Stimulated activated CD4-positive, alpha-beta T cell treated with anti-CD3 and anti-CD28 coated beads, Interleukin-15, amount 100 ng/mL, for 1 hour (primary cell): ENCODE measurements at regions not wholly inside any gene's neighbourhood (a gene's known extent, or its start where the extent isn't known, plus 50 kb on each side); places are given as distances from the start of the nearest gene placed in this dataset.
"Not testable (repeated sequence)": the region's sequence is repeated elsewhere in the genome, so short reads cannot be mapped to it uniquely, and the experiment has no call there.

ENCODE experiments used
- DNase-seq, 2 donors: peaks; one replicate each; pipeline ENCODE4 v3.0.0-alpha.2; 2020; ENCODE audit warnings: low read depth in 1 of 2, low spot score in 1 of 2

GRCh38 chr6:144898052-144898689, 613.0 kb downstream of the UTRN start:
- DNase-seq = no peak

- DNase-seq = no peak
Measured at GRCh38 chr6:144898741-144899140, 613.6 kb downstream of the UTRN start.

- DNase-seq = no peak
Measured at GRCh38 chr6:144899161-144899560, 614.0 kb downstream of the UTRN start.

GRCh38 chr6:144901412-144901811, 616.3 kb downstream of the UTRN start:
- no peak for DNase-seq

- DNase-seq = no peak
Measured at GRCh38 chr6:144908004-144908403, 622.9 kb downstream of the UTRN start.

- no peak for DNase-seq
Measured at GRCh38 chr6:144909753-144910285, 624.7 kb downstream of the UTRN start.

GRCh38 chr6:144911322-144911721, 626.2 kb downstream of the UTRN start:
- DNase-seq = no peak

GRCh38 chr6:144912474-144912873, 627.3 kb downstream of the UTRN start:
- no peak for DNase-seq

GRCh38 chr6:144918073-144918472, 632.9 kb downstream of the UTRN start:
- DNase-seq = no peak

GRCh38 chr6:144919560-144919959, 634.4 kb downstream of the UTRN start:
- DNase-seq = no peak

GRCh38 chr6:144920391-144920961, 635.3 kb downstream of the UTRN start:
- DNase-seq = no peak

GRCh38 chr6:144921206-144921975, 636.3 kb downstream of the UTRN start:
- no peak for DNase-seq

GRCh38 chr6:144922120-144922722, 637.1 kb downstream of the UTRN start:
- DNase-seq = no peak

- not testable (repeated sequence) for DNase-seq
Measured at GRCh38 chr6:144922771-144923490, 637.8 kb downstream of the UTRN start.

GRCh38 chr6:144923491-144923787, 638.3 kb downstream of the UTRN start:
- DNase-seq = not testable (repeated sequence)

GRCh38 chr6:144928847-144929246, 643.7 kb downstream of the UTRN start:
- no peak for DNase-seq

GRCh38 chr6:144929262-144929661, 644.1 kb downstream of the UTRN start:
- DNase-seq = no peak

GRCh38 chr6:144931172-144932035, 646.3 kb downstream of the UTRN start:
- no peak for DNase-seq

- DNase-seq = no peak
Measured at GRCh38 chr6:144932621-144933020, 647.5 kb downstream of the UTRN start.

- DNase-seq = no peak
Measured at GRCh38 chr6:144935181-144935580, 650.0 kb downstream of the UTRN start.
